HG03066 (cell line): ENCODE measurements at regions not wholly inside any gene's neighbourhood (a gene's known extent, or its start where the extent isn't known, plus 50 kb on each side); places are given as distances from the start of the nearest gene placed in this dataset.

Experiments used
- ATAC-seq: cut with Tn5 transposase; IDR thresholded peaks from one replicate; pipeline ENCODE4 v1.9.1; 2021; ENCODE audit warnings: low read depth; ENCODE audit not compliant: unreplicated experiment

DNA sequence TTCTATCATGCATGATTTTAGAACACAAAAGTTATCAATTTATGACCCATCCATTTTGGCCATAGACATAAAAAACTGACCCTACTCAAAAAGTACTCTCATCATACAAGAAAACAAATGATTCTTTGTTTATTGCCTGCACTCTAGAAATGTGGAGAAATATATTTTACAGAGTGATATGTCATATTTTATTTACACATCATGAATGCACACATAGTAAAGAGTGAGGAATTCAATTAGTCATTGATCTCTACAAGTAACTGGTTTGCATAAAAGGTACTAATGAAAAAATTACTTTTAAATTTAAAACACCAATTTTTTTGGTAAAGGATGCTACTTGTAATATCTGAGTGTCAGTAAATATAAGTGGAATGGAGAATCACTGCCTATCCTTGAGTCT is 242.5 kb upstream of the FAT4 start:
- ATAC-seq = no peak

DNA sequence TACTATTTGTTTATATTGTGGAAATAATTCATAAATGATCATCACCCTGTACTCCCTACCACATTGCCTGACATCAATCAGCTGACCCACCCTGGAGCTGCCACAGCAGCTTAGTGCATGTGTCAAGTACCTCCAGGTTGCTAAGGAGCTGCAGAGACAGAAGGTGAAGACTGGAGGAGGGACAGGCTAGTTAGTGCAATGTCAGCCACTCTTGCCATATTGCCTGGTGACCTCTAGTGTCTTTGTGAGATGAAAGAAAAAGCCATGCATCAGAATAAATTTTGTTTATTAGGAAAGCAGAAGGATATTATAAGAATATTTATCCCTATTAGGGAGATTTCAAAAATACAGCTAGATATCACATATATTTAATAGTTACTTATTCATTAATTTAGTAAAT is 243.9 kb upstream of the FAT4 start:
- ATAC-seq = no peak

DNA sequence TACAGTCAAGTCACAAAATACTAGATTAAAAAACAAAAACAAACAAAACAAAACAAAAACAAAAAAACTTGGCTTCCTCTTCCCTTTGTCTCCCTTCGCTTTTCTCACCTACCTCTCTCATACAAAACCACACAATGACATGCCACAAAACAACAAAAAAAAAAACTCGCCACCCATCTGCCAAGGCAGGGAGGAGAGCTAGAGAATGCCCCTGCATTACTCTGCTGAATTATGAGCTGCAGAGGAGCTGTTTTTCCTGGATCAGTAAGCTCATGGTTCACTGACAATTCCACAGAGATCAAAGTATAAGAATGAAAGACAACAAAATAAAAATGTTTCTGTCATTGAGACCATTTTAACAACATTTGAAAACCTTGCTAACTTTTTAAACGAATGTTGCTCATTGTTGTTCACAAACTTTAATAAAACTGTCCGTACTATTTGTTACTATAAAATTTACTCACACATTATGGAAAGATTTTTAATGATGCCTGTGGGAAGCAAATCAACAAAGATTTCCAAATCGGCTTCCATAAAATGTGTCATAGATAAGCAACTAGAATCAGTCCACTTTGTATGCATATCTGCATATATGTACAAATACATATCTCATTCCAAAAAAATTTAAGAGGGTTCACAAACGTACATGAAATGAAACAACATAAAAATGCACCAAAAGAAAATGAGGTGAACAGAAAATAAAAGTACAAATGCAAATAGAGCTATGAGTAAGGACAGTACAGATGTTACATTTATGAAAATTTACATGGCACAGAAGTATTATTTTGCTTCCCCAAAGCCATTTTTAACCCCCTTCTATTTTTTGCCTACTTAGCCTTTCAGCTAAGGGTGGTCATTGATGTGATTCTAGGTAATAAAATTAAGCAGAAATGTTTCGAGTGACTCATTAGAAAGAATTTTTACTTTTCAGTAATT is 252.4 kb upstream of the FAT4 start:
- ATAC-seq = no peak

DNA sequence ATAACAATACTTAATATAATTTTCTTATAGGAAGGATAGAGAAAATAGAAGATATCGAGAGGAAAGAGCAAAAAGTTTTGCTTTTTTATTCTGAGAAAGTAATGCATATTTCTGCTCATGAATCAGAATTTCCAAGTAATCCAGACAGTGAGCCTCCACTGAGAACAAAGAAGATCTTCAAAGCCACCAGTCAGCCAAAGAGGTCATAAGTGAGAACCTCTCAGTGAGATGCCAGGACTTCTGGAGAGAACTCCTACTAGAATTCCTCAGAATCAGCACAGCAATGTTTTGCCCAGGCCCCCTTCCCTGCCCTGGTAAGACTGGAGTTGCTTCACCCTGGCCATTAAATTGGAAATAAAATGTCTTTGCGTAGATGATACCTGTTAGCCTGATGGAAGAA is 254.4 kb upstream of the FAT4 start:
- ATAC-seq = no peak

DNA sequence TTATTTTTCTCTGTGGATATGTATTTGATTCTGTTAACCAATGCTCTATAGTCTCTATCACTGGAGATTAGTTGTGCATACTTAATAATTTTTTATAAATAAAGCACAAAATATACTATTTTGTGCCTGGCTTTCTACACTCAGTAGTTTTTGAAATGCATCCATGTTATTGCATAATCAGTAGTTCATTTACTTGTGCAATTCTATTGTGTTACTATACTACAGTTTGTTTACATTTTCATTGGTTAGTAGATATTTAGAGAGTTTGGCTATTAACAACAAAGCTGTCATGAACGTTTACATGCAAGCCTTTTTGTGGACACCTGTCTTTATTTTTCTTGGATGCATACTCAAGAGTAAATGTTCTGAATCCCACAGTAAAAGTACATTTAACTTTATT is 265.0 kb upstream of the FAT4 start:
- no peak for ATAC-seq

DNA sequence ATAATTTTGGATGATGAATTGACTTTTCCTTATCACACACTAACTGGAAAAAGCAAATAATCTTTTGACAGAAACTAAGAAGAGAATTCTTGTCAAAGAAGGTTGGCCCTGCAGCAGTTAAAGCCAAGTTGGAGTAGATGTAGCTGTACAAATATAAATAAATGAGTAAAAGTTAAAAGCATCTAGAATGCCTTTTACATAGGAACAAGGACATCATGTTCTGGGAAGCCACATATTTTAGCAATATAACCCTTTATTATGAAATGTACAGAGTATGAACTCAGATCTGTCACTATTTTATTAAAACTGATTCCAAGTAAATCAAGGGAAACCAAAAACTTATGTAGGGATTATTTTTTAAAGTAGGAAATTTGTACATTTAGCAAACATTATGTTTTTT is 269.4 kb upstream of the FAT4 start:
- no peak for ATAC-seq

DNA sequence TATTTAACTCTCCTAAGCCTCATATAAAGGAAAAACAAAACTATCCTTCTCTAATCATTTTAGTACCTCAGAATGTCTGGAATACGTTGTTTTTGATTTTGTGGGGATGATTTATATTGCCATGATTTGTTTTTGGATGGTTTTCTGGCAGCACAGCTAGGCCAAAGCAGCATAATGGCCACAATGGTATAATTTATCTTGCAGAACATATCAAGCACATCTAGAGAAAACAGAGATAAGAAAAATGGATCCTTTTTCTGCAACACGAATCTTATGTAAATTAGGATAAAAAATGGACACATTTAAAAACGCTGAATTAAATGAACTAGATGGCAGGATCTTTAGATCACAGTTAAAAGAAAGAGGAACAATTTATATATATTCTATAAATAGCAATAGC is 269.9 kb upstream of the FAT4 start:
- no peak for ATAC-seq

DNA sequence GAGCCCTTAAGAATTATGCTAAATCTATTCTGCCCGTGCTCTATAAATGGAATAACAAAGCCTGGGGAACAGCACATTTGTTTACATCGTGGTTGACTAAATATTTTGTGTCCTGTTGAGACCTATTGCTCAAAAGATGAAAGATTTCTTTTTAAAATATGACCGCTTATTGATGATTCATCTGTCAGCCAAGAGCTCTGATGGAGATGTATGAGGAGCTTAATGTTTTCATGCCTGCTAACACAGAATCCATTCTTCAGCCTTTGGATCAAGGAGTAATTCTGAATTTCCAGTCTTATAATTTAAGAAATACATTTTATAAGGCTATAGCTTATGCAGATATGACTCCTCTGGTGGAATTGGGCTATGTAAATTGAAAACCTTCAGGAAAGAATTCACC is 271.3 kb upstream of the FAT4 start:
- ATAC-seq = no peak

DNA sequence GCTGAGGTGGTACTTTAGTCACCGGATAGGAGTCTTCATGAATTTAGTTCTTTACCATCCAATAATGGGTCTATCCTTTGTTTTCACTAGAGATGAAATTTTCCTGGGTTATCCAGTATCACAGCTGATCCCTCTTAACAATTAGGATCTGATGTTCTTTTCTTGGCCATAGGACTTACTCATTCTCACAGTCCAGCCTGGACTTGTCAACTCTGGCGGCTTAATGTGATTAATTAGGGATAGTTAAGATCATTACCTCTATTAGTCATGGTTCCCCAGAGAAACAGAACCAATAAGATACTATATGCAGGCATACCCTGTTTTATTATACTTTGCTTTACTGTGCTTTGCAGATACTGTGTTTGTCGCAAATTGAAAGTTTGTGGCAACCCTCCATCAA is 272.7 kb upstream of the FAT4 start:
- ATAC-seq = no peak

DNA sequence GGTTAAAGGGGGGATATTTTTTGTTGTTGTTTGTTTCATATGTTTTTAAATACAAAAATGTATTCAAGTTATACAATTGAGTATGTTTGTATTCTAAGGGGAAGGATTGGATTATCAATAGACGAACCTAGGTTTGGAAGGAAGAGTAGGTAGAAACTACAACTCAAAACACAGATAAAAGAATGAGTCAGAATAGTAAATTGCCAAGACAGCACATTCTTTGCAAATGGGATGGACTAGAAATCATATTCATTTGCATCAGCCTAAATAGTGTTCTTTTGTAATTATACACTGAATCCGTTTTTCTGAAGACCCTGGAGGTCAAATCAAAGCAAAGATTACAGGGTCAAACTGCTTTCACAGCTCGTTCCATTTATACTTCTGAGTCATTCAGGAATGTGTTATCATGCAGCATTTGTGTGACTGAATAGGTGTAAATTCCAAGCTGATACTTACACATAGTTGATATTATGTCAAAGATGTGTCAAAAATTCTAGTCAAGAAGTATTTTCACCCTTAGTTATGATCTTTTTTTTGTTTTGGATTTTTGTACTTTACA is 273.3 kb upstream of the FAT4 start:
- ATAC-seq = no peak

DNA sequence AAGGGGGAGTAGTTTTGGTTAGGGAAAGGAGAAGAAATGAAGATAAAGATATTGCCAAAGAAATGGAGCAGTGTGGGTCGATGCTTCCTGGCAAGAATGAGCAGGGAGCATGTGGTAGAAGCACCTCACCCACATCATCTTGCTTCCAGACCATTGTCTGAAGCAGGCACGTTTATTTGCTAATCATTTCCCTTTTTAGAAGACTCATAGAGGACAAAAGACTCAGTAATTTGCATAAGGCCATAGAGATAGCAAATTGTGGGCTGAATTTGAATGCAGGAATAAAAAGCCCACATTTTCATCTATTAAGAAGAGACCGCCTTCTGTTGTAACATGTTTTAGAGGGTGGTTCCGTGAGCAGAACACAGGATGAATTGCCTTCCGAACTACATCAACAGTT is 275.2 kb upstream of the FAT4 start:
- ATAC-seq = no peak

DNA sequence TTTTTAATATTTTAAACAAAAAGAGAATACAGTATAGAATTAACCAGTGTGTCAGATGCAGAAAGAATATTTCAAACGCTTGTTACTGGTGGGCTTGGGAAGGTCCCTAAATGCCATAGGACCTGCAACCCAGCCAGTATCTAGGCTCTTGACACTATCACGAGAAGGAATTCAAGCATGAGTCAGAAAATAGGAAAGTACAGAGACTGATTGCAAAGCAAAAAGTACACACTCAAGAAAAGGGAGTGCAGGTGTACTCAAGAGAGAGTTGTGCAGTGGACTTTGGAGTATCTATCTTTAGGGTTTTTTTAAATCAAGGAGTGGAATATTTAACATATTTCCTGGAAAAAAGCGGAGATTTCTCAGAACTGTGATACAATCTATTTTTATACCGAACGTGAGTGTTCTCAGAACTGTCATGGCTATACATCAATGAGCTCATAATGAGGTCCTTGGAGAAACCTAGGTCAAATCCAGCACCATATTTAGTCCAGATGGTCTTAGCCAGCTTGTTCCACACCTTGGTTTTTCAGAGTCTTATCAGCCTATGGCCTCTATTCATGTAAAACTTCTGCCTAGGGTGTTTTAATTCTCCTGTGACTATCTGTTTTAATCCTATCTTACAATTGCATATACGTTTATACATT is 291.8 kb upstream of the FAT4 start:
- no peak for ATAC-seq

DNA sequence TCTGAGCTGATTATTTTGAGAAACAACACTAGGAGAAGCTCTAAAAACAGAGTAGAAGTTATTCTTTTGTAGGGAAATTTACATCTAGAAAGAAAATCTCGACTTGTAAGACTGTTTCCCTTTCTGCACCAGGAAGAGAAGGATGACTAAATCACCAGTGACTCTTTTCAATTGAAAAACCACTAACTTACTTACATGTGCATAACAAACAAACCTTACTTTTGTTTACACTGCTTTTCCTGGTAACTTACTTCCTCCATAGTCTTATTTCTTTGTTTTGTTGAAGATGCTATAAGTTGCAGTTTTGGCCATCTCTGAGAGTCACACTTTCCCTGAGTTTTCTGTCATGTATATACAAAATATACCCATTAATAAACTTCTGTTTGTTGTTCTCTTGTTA is 293.6 kb upstream of the FAT4 start:
- no peak for ATAC-seq

DNA sequence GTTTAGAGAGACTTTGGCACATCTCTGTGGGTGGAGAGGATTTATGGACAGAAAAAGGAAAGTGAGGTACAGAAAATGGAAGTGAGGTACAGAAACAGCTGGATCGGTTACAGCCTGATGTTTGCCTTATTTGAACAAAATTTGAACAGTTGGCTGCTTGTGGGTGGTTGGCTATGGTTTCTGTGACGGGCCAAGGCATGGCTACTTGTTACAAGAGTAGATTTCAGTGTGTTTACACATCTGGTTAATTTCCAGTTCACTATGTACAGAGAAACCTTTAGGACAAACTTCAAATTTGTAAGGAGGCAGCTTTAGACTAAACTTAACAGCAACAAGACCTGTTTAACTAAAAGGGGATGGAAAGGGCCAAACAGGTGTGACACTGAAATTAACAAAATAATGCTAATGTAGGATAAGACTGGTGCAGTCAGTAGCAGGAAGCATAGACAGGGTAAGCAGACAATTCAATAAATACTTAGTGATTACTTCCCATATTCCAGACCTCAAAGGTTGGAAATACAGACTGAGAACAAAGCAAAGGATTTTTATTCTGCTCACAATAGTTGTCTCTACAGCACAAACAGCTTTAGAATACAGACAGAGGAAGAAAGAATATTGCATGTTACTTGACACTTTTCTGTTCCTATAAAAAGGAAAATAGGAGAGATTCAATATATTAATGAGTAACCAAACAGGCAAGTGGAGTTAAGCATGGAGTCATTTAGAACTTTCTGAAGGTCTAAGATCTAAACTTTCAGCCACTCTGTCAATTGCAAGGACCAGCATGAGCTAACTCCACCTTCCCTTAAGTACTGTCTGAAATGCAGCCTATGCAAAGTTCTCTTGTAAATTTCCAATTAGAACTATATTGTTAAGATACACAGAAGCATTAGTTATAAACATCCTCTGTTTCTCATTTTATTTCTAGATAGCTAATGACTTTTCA is 294.4 kb upstream of the FAT4 start:
- no peak for ATAC-seq

DNA sequence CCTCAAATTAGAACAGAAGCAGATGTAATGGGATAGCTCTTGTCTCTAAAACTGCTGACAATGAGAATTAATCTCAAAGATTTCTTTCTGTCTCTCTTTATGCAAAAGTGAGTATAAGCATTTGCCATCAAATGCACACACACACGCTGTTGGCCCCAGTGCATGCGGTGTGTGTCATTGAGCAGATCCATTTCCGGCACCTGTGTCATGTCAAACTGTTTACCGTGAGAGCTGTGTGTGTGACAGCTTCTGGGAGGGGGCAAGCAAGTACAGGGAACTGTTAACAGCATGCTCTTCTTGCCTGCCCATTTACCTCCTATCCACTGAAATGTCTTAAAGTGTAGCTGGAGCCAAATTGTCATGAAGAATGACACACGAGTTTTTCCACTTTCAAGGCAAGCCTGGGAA is 297.9 kb upstream of the FAT4 start:
- ATAC-seq = no peak

DNA sequence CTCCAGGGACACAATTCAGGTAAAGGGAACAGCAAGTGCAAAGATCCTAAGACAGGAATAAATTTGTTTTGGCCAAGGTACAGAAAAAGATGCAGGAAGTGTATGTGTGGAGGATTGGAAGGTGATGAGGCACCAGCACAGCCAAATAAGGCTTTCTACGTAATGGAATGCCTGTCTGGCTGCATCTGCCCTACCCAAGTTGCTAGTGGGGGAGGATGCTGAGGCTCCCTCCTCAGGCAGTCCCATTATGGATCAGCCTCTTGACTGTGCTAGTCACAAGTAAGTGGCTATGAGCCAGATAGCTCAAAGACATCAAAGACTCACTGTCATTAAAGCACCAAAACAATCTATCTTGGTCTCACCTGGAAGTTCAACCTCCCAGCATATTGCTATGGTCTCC is 300.9 kb upstream of the FAT4 start:
- ATAC-seq = no peak

DNA sequence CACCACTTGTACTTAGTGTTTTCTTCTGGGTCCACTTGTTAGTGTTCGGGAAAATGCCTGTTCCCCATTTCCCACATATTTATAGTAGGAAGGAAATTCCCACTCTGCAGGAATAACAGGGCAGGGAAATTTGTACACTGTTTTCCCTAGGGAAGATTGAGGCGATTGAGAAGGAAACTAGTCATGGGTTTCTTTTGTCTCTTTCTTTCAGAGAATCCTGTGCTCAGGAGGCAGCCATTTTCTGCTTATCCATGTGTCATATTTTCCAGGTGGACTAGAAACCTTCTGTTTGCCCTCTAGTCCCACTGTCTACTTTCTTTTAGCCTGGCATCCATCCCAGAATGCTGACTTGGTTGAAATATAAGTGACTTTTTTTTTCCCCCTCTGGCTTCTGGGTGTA is 299.1 kb upstream of the ANKRD50 start:
- no peak for ATAC-seq

DNA sequence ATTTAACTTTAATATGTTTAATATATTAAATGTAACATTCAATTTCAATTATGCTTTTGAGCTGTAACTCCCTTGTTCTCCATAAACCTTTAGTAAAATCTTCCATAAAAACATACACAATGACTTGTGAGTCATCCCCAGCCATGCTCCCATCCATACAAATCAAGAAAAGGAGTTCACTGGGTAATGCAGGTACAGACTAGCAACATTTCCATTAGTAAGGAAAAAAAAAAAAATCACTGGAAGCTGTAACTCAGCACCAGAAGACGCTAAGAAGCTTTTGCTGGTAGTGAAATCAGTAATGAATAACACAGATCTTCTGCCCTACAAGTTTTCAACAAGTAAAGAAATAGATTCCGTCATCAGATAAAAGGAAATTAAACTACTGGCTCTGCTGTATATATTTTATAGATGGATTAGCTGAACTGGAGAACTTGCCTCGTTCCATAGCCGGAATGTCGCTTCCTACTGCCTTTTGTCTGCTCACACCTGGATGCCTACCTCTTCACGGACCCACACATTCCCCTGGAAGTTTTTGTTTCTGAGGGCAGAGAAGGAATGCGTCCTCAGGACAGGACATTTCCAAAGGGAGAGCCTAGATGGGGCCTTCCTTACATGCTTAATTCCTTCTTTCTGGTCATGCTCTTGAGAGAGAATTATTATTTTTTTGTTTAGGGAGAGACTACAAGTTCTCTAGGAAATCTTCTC is 298.4 kb upstream of the ANKRD50 start:
- no peak for ATAC-seq

DNA sequence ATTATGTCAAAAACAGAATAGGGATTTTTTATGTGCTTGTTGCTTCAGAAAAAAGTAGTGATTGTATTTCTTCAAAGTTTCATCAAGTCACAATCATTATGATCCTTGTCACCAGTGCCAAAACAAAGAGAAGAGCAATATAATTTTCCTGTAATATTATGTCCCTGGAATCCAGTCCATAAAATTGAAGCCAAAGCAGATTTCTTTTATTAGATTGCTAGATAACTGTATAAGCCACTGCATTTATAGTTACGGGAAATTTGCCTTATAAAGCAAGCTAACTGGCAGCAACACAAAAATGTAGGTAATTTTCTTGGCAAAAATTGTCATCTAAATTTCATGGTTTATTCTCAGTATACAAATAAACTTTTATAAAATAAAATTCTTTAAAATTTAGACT is 296.1 kb upstream of the ANKRD50 start:
- ATAC-seq = no peak

DNA sequence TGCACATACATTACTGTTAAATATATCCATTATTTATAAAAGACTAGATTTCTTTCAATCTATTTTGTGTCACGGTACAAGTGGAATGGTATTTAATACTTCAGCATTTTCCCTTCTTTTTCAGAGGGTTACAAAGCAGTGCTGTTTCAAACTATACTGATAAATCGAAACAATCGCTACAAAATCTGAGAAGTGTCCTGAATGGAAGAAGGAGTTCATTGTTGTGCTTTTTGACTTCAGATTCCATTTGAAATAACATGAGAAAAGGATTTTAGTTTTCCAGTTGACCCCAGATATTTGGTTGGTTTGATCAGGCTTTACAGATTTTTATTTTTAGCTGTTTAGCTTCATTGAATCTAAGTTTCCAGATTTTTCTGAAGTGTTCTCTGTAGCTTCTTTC is 292.1 kb upstream of the ANKRD50 start:
- no peak for ATAC-seq
